IMR-90 (cell line): ENCODE measurements at regions not wholly inside any gene's neighbourhood (a gene's known extent, or its start where the extent isn't known, plus 50 kb on each side); places are given as distances from the start of the nearest gene placed in this dataset.
"Not testable (repeated sequence)": the region's sequence is repeated elsewhere in the genome, so short reads cannot be mapped to it uniquely, and the experiment has no call there.

Experiments
- CHD1 ChIP-seq: IDR thresholded peaks from 2 replicates; pipeline ENCODE4 v1.6.1; 2012; ENCODE audit warnings: low read depth, low read length, improper control_type of control experiment
- FOS ChIP-seq: fragments of 150-350 bp; IDR thresholded peaks from 2 replicates; pipeline ENCODE4 v1.6.1; 2016; ENCODE audit warnings: low read depth, low read length
- MAFK ChIP-seq: IDR thresholded peaks from 2 replicates; pipeline ENCODE4 v1.6.1; 2012; ENCODE audit warnings: low read depth, low read length, improper control_type of control experiment
- POLR2A ChIP-seq: IDR thresholded peaks from 2 replicates; pipeline ENCODE4 v1.6.1; 2012; ENCODE audit warnings: mild to moderate bottlenecking, low read depth, low read length
- RAD21 ChIP-seq: IDR thresholded peaks from 2 replicates; pipeline ENCODE4 v1.6.1; 2012; ENCODE audit warnings: low read length, improper control_type of control experiment
- RFX5 ChIP-seq: IDR thresholded peaks from 2 replicates; pipeline ENCODE4 v1.8.0; 2012; ENCODE audit warnings: low read depth, mild to moderate bottlenecking, low read length, moderate library complexity
- SMC3 ChIP-seq: fragments of 150-350 bp; IDR thresholded peaks from 2 replicates; pipeline ENCODE4 v1.6.1; 2016; ENCODE audit warnings: low read depth, mild to moderate bottlenecking, antibody characterized with exemption, low read length, moderate library complexity
- TF ChIP-seq, protein P1 (sequence below): fragments of 150-350 bp; IDR thresholded peaks from 2 replicates; pipeline ENCODE4 v1.6.1; 2017; ENCODE audit warnings: mild to moderate bottlenecking, antibody characterized with exemption, low read length, low read depth
- TF ChIP-seq, protein P2 (sequence below): conservative IDR thresholded peaks from 2 replicates; pipeline ENCODE4 v1.5.1; 2012; ENCODE audit warnings: mild to moderate bottlenecking, low read depth, low read length, improper control_type of control experiment

DNA sequence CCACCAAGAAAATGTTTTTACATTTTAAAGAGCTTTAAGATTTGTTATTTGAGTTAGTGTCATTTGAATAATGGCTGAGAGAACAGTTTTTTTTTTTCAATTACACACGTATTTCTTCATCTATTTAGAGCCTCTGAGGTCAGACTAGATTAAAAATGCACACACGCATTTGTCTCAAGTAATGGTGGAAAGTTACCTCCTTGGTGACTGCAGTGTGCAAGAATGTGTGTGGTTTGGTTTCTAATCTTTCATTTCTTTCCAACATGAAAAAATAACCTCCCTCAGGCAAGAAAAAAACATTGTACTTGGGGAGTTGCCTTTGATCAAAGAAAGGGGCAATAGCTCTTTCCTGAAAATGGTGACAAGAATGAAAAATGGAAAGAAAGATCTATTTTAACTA, 235.5 kb upstream of the ZNF337 start:
- not testable (repeated sequence) for TF ChIP-seq RAD21, POLR2A, CHD1, SMC3, MAFK, FOS, RFX5
- TF ChIP-seq, protein P1, sequence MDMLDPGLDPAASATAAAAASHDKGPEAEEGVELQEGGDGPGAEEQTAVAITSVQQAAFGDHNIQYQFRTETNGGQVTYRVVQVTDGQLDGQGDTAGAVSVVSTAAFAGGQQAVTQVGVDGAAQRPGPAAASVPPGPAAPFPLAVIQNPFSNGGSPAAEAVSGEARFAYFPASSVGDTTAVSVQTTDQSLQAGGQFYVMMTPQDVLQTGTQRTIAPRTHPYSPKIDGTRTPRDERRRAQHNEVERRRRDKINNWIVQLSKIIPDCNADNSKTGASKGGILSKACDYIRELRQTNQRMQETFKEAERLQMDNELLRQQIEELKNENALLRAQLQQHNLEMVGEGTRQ: not testable (repeated sequence)
- TF ChIP-seq, protein P2, sequence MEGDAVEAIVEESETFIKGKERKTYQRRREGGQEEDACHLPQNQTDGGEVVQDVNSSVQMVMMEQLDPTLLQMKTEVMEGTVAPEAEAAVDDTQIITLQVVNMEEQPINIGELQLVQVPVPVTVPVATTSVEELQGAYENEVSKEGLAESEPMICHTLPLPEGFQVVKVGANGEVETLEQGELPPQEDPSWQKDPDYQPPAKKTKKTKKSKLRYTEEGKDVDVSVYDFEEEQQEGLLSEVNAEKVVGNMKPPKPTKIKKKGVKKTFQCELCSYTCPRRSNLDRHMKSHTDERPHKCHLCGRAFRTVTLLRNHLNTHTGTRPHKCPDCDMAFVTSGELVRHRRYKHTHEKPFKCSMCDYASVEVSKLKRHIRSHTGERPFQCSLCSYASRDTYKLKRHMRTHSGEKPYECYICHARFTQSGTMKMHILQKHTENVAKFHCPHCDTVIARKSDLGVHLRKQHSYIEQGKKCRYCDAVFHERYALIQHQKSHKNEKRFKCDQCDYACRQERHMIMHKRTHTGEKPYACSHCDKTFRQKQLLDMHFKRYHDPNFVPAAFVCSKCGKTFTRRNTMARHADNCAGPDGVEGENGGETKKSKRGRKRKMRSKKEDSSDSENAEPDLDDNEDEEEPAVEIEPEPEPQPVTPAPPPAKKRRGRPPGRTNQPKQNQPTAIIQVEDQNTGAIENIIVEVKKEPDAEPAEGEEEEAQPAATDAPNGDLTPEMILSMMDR: not testable (repeated sequence)
